K562 (cell line): ENCODE measurements at regions not wholly inside any gene's neighbourhood (a gene's known extent, or its start where the extent isn't known, plus 50 kb on each side); places are given as distances from the start of the nearest gene placed in this dataset.

Experiments
- ATAC-seq: fragments of 200-7000 bp; cut with Tn5 transposase; 3 replicates; pipeline ENCODE4 v1.9.1; 2020; ENCODE audit warnings: moderate library complexity
- BruUV-seq: library from RNA; stranded (reverse); fragments of 400-500 nt; replicated peaks from 2 replicates; lab custom pipeline; 2021; lab: Mats Ljungman, UMichigan
- CTCF ChIA-PET: fragments of 300-600 bp; formaldehyde crosslinking; extraction: SDS; loops from one replicate; lab custom pipeline; 2021; ENCODE audit warnings: low intra/inter-chr PET ratio; lab: Yijun Ruan, JAX
- POLR2A ChIA-PET: fragments of 300-600, 350-650 bp; sonication (Branson Sonifier 250); formaldehyde crosslinking; extraction: SDS; loops from one replicate; lab custom pipeline; 2021; ENCODE audit warnings: antibody characterized with exemption, inconsistent platforms; lab: Yijun Ruan, JAX
- DNase-seq, 4 experiments: peaks; one replicate each; pipeline versions ENCODE4 v3.0.0 to v3.0.0-alpha.2; 2011 to 2018; ENCODE audit warnings: low spot score in 3 of 4, mixed read lengths in 3 of 4; ENCODE audit errors: extremely low read depth in 1 of 4
- FAIRE-seq: peaks from 2 replicates; lab custom pipeline; 2011; peaks lifted over from hg19 to GRCh38; lab: Jason Lieb, UNC
- H2AFZ ChIP-seq: 2 replicates; pipeline ENCODE4 v1.6.0; 2011; ENCODE audit warnings: low read depth, low read length, control low read depth, inconsistent platforms
- H3K27ac ChIP-seq: fragments of 200-600 bp; 3 replicates; pipeline ENCODE4 v1.8.0; 2011; ENCODE audit warnings: low read depth, mild to moderate bottlenecking, control low read depth, inconsistent platforms, low read length, moderate library complexity, mixed read lengths; ENCODE audit errors: extremely low read depth
- H3K27me3 ChIP-seq, 2 experiments: fragments of 300-600 bp in 1 of 2; 2 replicates in 1 of 2; 3 replicates in 1 of 2; pipeline versions ENCODE4 v1.6.0 to v1.8.0; 2011; ENCODE audit warnings: inconsistent platforms in 2 of 2, low read length in 2 of 2, mild to moderate bottlenecking in 1 of 2, mixed read lengths in 1 of 2, moderate library complexity in 1 of 2; ENCODE audit not compliant: control insufficient read depth in 2 of 2, insufficient read depth in 2 of 2
- H3K36me3 ChIP-seq: fragments of 300-600 bp; 3 replicates; pipeline ENCODE4 v1.8.0; 2011; ENCODE audit warnings: mild to moderate bottlenecking, low read length, inconsistent platforms; ENCODE audit not compliant: control insufficient read depth, insufficient read depth
- H3K4me1 ChIP-seq, 2 experiments: fragments of 200-600 bp in 1 of 2; replicated peaks in 1 of 2; 2 replicates in 1 of 2; 3 replicates in 1 of 2; pipeline versions ENCODE4 v1.5.1 to v1.8.0; 2011; ENCODE audit warnings: inconsistent platforms in 2 of 2, low read length in 2 of 2, mild to moderate bottlenecking in 1 of 2, mixed read lengths in 1 of 2, moderate library complexity in 1 of 2; ENCODE audit not compliant: control insufficient read depth in 2 of 2, insufficient read depth in 2 of 2
- H3K4me2 ChIP-seq: 2 replicates; pipeline ENCODE4 v1.6.1; 2011; ENCODE audit warnings: low read length, control low read depth, inconsistent platforms, mixed read lengths; ENCODE audit not compliant: insufficient read depth
- H3K4me3 ChIP-seq: fragments of 200-600 bp; sonication (generic), shearing (Covaris generic); 2 replicates; pipeline ENCODE4 v1.5.1; 2016; ENCODE audit warnings: control low read depth, inconsistent platforms
- H3K79me2 ChIP-seq: fragments of 200-600 bp; 3 replicates; pipeline ENCODE4 v1.8.0; 2011; ENCODE audit warnings: low read length, inconsistent platforms; ENCODE audit not compliant: control insufficient read depth, insufficient read depth
- H3K9ac ChIP-seq, 2 experiments: 2 replicates each; pipeline versions ENCODE4 v1.6.0 to v1.6.1; 2011; ENCODE audit warnings: low read depth in 2 of 2, low read length in 2 of 2, control low read depth in 1 of 2, inconsistent platforms in 1 of 2, mild to moderate bottlenecking in 1 of 2, mixed read lengths in 1 of 2; ENCODE audit not compliant: insufficient read depth in 1 of 2
- H3K9me1 ChIP-seq: one replicate; pipeline ENCODE4 v1.6.0; 2011; ENCODE audit warnings: inconsistent platforms, mild to moderate bottlenecking, low read length, moderate library complexity; ENCODE audit not compliant: control insufficient read depth, insufficient read depth
- H3K9me3 ChIP-seq: replicated peaks from 2 replicates; pipeline ENCODE4 v1.5.1; 2011; ENCODE audit warnings: low read depth, low read length, inconsistent platforms; ENCODE audit not compliant: control insufficient read depth, insufficient read depth
- H4K20me1 ChIP-seq: replicated peaks from 2 replicates; pipeline ENCODE4 v1.6.1; 2011; ENCODE audit warnings: low read length, inconsistent platforms, mixed read lengths; ENCODE audit not compliant: control insufficient read depth, insufficient read depth
- CCNT2 ChIP-seq: IDR thresholded peaks from 2 replicates; pipeline ENCODE4 v1.6.1; 2011; ENCODE audit warnings: borderline replicate concordance, low read depth, mild to moderate bottlenecking, moderate library complexity, mixed read lengths, low read length; ENCODE audit not compliant: insufficient read length; ENCODE audit errors: extremely low read depth
- GATAD2B ChIP-seq: fragments of 450-650 bp; IDR thresholded peaks from 2 replicates; pipeline ENCODE4 v1.6.1; 2017; ENCODE audit warnings: mild to moderate bottlenecking, borderline replicate concordance
- KAT7 ChIP-seq: sonication (generic); formaldehyde crosslinking; IDR thresholded peaks from 2 replicates; pipeline ENCODE4 v1.8.0; 2022; ENCODE audit warnings: missing genetic modification reagents, mild to moderate bottlenecking, borderline replicate concordance
- KDM1A ChIP-seq, 2 experiments: fragments of 450-650 bp; IDR thresholded peaks; 2 replicates each; pipeline ENCODE4 v1.6.1; 2016; ENCODE audit warnings: mild to moderate bottlenecking in 2 of 2
- KDM4B ChIP-seq, 2 experiments: fragments of 450-650 bp in 1 of 2; sonication (generic) in 1 of 2; IDR thresholded peaks; 2 replicates each; pipeline ENCODE4 v1.6.1; 2016 to 2017; ENCODE audit warnings: borderline replicate concordance in 2 of 2, antibody characterized with exemption in 1 of 2, low read depth in 1 of 2, mild to moderate bottlenecking in 1 of 2
- MCM7 ChIP-seq, 2 experiments: fragments of 450-650 bp; IDR thresholded peaks; 2 replicates each; pipeline ENCODE4 v1.6.1; 2016 to 2018
- MYC ChIP-seq, 2 experiments: fragments of 250-450 bp in 1 of 2; sonication (Bioruptor Pico) in 1 of 2; IDR thresholded peaks; 2 replicates each; pipeline versions ENCODE4 v1.5.1 to v1.6.1; 2012 to 2021; ENCODE audit warnings: low read depth in 2 of 2, borderline replicate concordance in 1 of 2, improper control_type of control experiment in 1 of 2, low read length in 1 of 2, mild to moderate bottlenecking in 1 of 2, moderate library complexity in 1 of 2
- NCOA6 ChIP-seq: fragments of 450-650 bp; IDR thresholded peaks from 2 replicates; pipeline ENCODE4 v1.6.1; 2017; ENCODE audit warnings: mild to moderate bottlenecking
- PHF21A ChIP-seq: fragments of 450-650 bp; IDR thresholded peaks from 2 replicates; pipeline ENCODE4 v1.6.1; 2017; ENCODE audit warnings: low read depth, borderline replicate concordance
- PPARD ChIP-seq: fragments of 250-450 bp; sonication (Bioruptor Pico); IDR thresholded peaks from 2 replicates; pipeline ENCODE4 v1.8.0; 2022; ENCODE audit warnings: inconsistent platforms, mild to moderate bottlenecking, moderate library complexity
- RFX5 ChIP-seq: IDR thresholded peaks from 2 replicates; pipeline ENCODE4 v1.6.1; 2011; ENCODE audit warnings: low read depth, mild to moderate bottlenecking, improper control_type of control experiment, low read length
- SNIP1 ChIP-seq: fragments of 450-650 bp; IDR thresholded peaks from 2 replicates; pipeline ENCODE4 v1.7.1; 2017; ENCODE audit warnings: low read depth, mild to moderate bottlenecking
- SRSF1 ChIP-seq: fragments of 200-400 bp; formaldehyde crosslinking; IDR thresholded peaks from 2 replicates; pipeline ENCODE4 v1.6.1; 2017; ENCODE audit warnings: mild to moderate bottlenecking, low read depth, low read length, moderate library complexity
- XRCC4 ChIP-seq: IDR thresholded peaks from one replicate; pipeline ENCODE4 v1.6.1; 2011; ENCODE audit not compliant: insufficient read depth, insufficient read length; ENCODE audit errors: extremely low read depth
- ZBTB17 ChIP-seq: fragments of 450-650 bp; formaldehyde crosslinking; IDR thresholded peaks from 2 replicates; pipeline ENCODE4 v1.4.0; 2020; ENCODE audit warnings: mild to moderate bottlenecking
- ZKSCAN1 ChIP-seq: fragments of 150-350 bp; IDR thresholded peaks from 2 replicates; pipeline ENCODE4 v1.6.1; 2016; ENCODE audit warnings: low read depth, low read length
- ZKSCAN8 ChIP-seq: fragments of 200-800 bp; sonication (Bioruptor generic); IDR thresholded peaks from 2 replicates; pipeline ENCODE4 v1.6.1; 2016; ENCODE audit warnings: missing genetic modification characterization, missing compliant biosample characterization
- ZNF146 ChIP-seq: IDR thresholded peaks from one replicate; pipeline ENCODE4 v1.6.1; 2018; ENCODE audit warnings: missing compliant biosample characterization; ENCODE audit not compliant: unreplicated experiment
- ZNF589 ChIP-seq: fragments of 200-800 bp; sonication (Bioruptor generic); IDR thresholded peaks from 2 replicates; pipeline ENCODE4 v1.6.1; 2016; ENCODE audit warnings: low read depth, missing genetic modification characterization, missing compliant biosample characterization
- WGBS: fragments of 100-300 bp; shearing (Covaris generic); methylation state at CpG from one replicate; pipeline ENCODE4 v1.1.6; 2016; ENCODE audit warnings: low coverage, mixed read lengths; ENCODE audit not compliant: insufficient coverage; ENCODE audit errors: missing lambda C conversion rate; 5-methylcytosine and 5-hydroxymethylcytosine counted together
- in situ Hi-C: fragments of 300-500 bp; cut with MboI; formaldehyde crosslinking; loops from 4 replicates; pipeline ENCODE4 v1.15.0; 2018; ENCODE audit warnings: inconsistent platforms, mixed read lengths
- intact Hi-C: fragments of 100-400 bp; cut with micrococcal nuclease; formaldehyde crosslinking; loops from 2 replicates; pipeline ENCODE4 v1.14.2; 2022
- TF ChIP-seq, protein P1 (sequence below): IDR thresholded peaks from 2 replicates; pipeline ENCODE4 v1.6.1; 2011; ENCODE audit not compliant: insufficient read length; ENCODE audit errors: extremely low read depth

DNA sequence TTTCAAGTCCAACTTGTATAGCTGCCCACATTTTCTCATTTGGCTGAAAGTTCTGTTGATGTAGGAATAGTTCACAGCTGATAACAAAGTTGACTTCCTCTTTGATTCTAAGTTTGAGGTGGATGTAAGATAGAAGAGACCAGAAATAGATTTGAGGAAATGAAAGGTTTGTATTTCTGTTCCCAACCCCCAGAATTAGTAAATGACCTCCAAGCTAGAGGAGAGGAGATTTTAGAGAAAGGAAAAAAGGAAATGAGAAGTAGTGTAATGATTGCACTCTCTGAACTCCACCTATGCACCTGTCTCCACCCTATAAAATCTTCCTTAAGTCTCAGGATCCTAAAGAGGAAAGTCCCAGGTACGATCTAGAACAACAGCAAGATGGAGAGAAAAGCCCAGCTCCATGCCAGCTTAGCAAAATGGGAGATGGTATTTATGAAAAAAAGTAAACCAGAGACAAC, 130.4 kb upstream of the POC5 start (continued):
- no peak for TF ChIP-seq MCM7 (IDR thresholded peaks at IDR 0.05)
- TF ChIP-seq, all 486 proteins: peak for 0

DNA sequence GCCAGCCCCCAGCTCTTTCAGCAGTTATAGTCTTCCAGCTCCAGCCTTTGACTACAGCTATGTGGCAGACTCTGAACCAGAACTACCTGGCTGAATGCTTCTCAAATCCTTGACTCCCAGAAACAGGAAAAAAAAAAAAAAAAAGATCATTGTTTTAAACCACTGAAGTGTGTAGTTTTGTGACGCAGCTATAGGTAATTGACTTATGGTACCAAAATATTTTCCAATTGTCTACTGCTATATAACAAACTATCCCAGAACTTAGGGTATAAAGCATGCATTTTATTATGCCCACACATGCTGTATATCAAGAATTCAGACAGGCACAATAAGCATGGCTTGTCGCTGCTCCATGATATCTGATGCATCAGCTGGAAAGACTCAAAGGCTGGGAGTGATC, 127.1 kb upstream of the POC5 start:
- no peaks in the 10 kb centered on the region for H3K9me3 ChIP-seq
- POLR2A ChIA-PET = interaction anchor here (0.9 kb wide), 1 partner anchor 19 kb away, joined by 3 read pairs; no protein-coding TSS in a partner anchor
- ATAC-seq (no peak), FAIRE-seq (no peak), DNase-seq (no peak)
- no peaks in the 10 kb centered on the region for H3K9me1 ChIP-seq
- in situ Hi-C loops = no loop called here
- CTCF ChIA-PET = no interaction called here
- H3K79me2 ChIP-seq = no peaks in the 10 kb centered on the region
- no peak overlapping the region for H2AFZ ChIP-seq
- H3K4me3 ChIP-seq = no peak overlapping the region
- TF ChIP-seq PHF21A (no peak), ZBTB17 (no peak), GATAD2B (no peak), ZNF146 (no peak), MYC (IDR thresholded peaks at IDR 0.05; ENCODE audit: low read depth, low read length) (no peak), MYC (CRISPR knock-in tag; IDR thresholded peaks at IDR 0.05; ENCODE audit: borderline replicate concordance, low read depth) (no peak), RFX5 (no peak), SRSF1 (no peak), KDM1A (IDR thresholded peaks at IDR 0.05) (no peak), SNIP1 (no peak), KDM4B (IDR thresholded peaks at IDR 0.05; ENCODE audit: borderline replicate concordance in 2 of 2, low read depth in 1 of 2) (no peak), ZKSCAN1 (no peak), ZKSCAN8 (CRISPR knock-in tag) (no peak), XRCC4 (no peak), NCOA6 (no peak), PPARD (CRISPR knock-in tag) (no peak), KAT7 (CRISPR knock-in tag) (no peak), CCNT2 (no peak), ZNF589 (CRISPR knock-in tag) (no peak)
- TF ChIP-seq, protein P1, sequence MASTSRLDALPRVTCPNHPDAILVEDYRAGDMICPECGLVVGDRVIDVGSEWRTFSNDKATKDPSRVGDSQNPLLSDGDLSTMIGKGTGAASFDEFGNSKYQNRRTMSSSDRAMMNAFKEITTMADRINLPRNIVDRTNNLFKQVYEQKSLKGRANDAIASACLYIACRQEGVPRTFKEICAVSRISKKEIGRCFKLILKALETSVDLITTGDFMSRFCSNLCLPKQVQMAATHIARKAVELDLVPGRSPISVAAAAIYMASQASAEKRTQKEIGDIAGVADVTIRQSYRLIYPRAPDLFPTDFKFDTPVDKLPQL = no peak
- H3K27ac ChIP-seq = no peak overlapping the region
- intact Hi-C loops = no loop called here
- H4K20me1 ChIP-seq = no peaks in the 10 kb centered on the region
- no peak overlapping the region for H3K4me2 ChIP-seq
- WGBS = 0% methylated on average over 2 of the region's 2 CpGs
- H3K27me3 ChIP-seq = no peaks in the 10 kb centered on the region
- no TSS peak for BruUV-seq
- no peak overlapping the region for H3K9ac ChIP-seq
- H3K4me1 ChIP-seq = no peaks in the 10 kb centered on the region
- no peaks in the 10 kb centered on the region for H3K36me3 ChIP-seq
